ENCODE measurements at regions not wholly inside any gene's neighbourhood (a gene's known extent, or its start where the extent isn't known, plus 50 kb on each side); places are given as distances from the start of the nearest gene placed in this dataset.

DNA sequence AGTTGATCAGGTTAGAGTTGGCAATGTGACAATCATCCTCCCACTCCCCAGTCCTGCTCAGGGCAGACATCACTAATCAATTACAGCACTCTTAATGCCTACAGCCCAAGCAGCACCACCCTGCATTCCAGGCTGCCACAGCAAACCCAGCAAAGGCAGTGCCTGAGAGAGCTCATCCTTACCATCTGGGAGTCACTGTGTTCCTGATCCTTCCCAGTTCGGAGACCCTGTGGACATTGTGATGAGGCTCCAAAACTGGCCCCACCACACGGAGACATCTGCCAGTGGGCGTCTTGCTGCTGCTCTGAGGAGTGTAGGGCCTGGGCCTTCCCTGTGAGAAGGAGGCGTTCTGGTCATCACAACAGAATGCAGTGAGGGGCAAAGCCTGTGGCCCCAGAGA is 216.5 kb upstream of the CST7 start:
- TF ChIP-seq, protein P1, sequence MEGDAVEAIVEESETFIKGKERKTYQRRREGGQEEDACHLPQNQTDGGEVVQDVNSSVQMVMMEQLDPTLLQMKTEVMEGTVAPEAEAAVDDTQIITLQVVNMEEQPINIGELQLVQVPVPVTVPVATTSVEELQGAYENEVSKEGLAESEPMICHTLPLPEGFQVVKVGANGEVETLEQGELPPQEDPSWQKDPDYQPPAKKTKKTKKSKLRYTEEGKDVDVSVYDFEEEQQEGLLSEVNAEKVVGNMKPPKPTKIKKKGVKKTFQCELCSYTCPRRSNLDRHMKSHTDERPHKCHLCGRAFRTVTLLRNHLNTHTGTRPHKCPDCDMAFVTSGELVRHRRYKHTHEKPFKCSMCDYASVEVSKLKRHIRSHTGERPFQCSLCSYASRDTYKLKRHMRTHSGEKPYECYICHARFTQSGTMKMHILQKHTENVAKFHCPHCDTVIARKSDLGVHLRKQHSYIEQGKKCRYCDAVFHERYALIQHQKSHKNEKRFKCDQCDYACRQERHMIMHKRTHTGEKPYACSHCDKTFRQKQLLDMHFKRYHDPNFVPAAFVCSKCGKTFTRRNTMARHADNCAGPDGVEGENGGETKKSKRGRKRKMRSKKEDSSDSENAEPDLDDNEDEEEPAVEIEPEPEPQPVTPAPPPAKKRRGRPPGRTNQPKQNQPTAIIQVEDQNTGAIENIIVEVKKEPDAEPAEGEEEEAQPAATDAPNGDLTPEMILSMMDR (IDR thresholded peaks at IDR 0.05 in 8 of 11, conservative IDR thresholded peaks at IDR 0.05 in 3 of 11), result no peak
- TF ChIP-seq POLR2A (IDR thresholded peaks at IDR 0.05), result no peak
